ENCODE measurements at regions not wholly inside any gene's neighbourhood (a gene's known extent, or its start where the extent isn't known, plus 50 kb on each side); places are given as distances from the start of the nearest gene placed in this dataset.

- peak; percentile 96 for DNase-seq
- H3K27me3 ChIP-seq (ENCODE audit: control insufficient read depth, insufficient read depth, low read length) = no peaks in the 10 kb centered on the region
- H3K36me3 ChIP-seq (ENCODE audit: control insufficient read depth, insufficient read depth, low read length) = no peaks in the 10 kb centered on the region
- H3K4me3 ChIP-seq (ENCODE audit: low read length) = no peak overlapping the region
- WGBS (ENCODE audit: insufficient coverage) = 60% methylated on average over 1 of the region's 7 CpGs
- H3K4me1 ChIP-seq (ENCODE audit: control insufficient read depth, insufficient read depth, low read length) = peaks cover 11% of the 10 kb centered on the region
- no peaks in the 10 kb centered on the region for H3K9me3 ChIP-seq (replicated peaks; ENCODE audit: control insufficient read depth, low read depth, low read length)
- H3K27ac ChIP-seq (ENCODE audit: low read length) = no peak overlapping the region
These were observed 280.5 kb upstream of the CAMK1G start for GRCh38 chr1:209302779-209303568.

- H3K4me3 ChIP-seq (ENCODE audit: low read length) = no peak overlapping the region
- WGBS (ENCODE audit: insufficient coverage) = 75% methylated on average over 2 of the region's 3 CpGs
- no peaks in the 10 kb centered on the region for H3K27me3 ChIP-seq (ENCODE audit: control insufficient read depth, insufficient read depth, low read length)
- peaks cover 11% of the 10 kb centered on the region for H3K4me1 ChIP-seq (ENCODE audit: control insufficient read depth, insufficient read depth, low read length)
- H3K9me3 ChIP-seq (replicated peaks; ENCODE audit: control insufficient read depth, low read depth, low read length) = no peaks in the 10 kb centered on the region
- H3K27ac ChIP-seq (ENCODE audit: low read length) = no peak overlapping the region
- no peaks in the 10 kb centered on the region for H3K36me3 ChIP-seq (ENCODE audit: control insufficient read depth, insufficient read depth, low read length)
- no peak for DNase-seq
These were observed 279.3 kb upstream of the CAMK1G start for GRCh38 chr1:209304166-209304565.

- H3K36me3 ChIP-seq (ENCODE audit: control insufficient read depth, insufficient read depth, low read length) = no peaks in the 10 kb centered on the region
- peaks cover 11% of the 10 kb centered on the region for H3K4me1 ChIP-seq (ENCODE audit: control insufficient read depth, insufficient read depth, low read length)
- H3K27me3 ChIP-seq (ENCODE audit: control insufficient read depth, insufficient read depth, low read length) = no peaks in the 10 kb centered on the region
These were observed 278.1 kb upstream of the CAMK1G start for GRCh38 chr1:209305221-209305954.

GRCh38 chr1:209307846-209308245 lies 275.7 kb upstream of the CAMK1G start:
- Histone ChIP-seq H3K36me3 (ENCODE audit: control insufficient read depth, insufficient read depth, low read length) (no peaks in the 10 kb centered on the region), H3K27ac (ENCODE audit: low read length) (no peak overlapping the region), H3K27me3 (ENCODE audit: control insufficient read depth, insufficient read depth, low read length) (no peaks in the 10 kb centered on the region), H3K9me3 (replicated peaks; ENCODE audit: control insufficient read depth, low read depth, low read length) (no peaks in the 10 kb centered on the region), H3K4me1 (ENCODE audit: control insufficient read depth, insufficient read depth, low read length) (peaks cover 6% of the 10 kb centered on the region), H3K4me3 (ENCODE audit: low read length) (no peak overlapping the region)
- DNase-seq = no peak
- WGBS (ENCODE audit: insufficient coverage) = 39% methylated on average over 2 of the region's 2 CpGs

More at GRCh38 chr1:209305221-209305954, 278.1 kb upstream of the CAMK1G start:
- H3K4me3 ChIP-seq (ENCODE audit: low read length) = no peak overlapping the region
- WGBS (ENCODE audit: insufficient coverage) = 95% methylated on average over 2 of the region's 4 CpGs
- no peak for DNase-seq
- no peak overlapping the region for H3K27ac ChIP-seq (ENCODE audit: low read length)
- H3K9me3 ChIP-seq (replicated peaks; ENCODE audit: control insufficient read depth, low read depth, low read length) = no peaks in the 10 kb centered on the region

GRCh38 chr1:209309198-209309597 lies 274.3 kb upstream of the CAMK1G start:
- H3K36me3 ChIP-seq (ENCODE audit: control insufficient read depth, insufficient read depth, low read length) = no peaks in the 10 kb centered on the region
- peaks cover 1% of the 10 kb centered on the region for H3K4me1 ChIP-seq (ENCODE audit: control insufficient read depth, insufficient read depth, low read length)
- DNase-seq = no peak
- no peak overlapping the region for H3K4me3 ChIP-seq (ENCODE audit: low read length)
- no peaks in the 10 kb centered on the region for H3K27me3 ChIP-seq (ENCODE audit: control insufficient read depth, insufficient read depth, low read length)
- H3K9me3 ChIP-seq (replicated peaks; ENCODE audit: control insufficient read depth, low read depth, low read length) = no peaks in the 10 kb centered on the region
- WGBS (ENCODE audit: insufficient coverage) = 25% methylated on average over 1 of the region's 2 CpGs
- H3K27ac ChIP-seq (ENCODE audit: low read length) = no peak overlapping the region

GRCh38 chr1:209311770-209312169 lies 271.7 kb upstream of the CAMK1G start:
- H3K36me3 ChIP-seq (ENCODE audit: control insufficient read depth, insufficient read depth, low read length) = no peaks in the 10 kb centered on the region

GRCh38 chr1:209316929-209317328 lies 266.6 kb upstream of the CAMK1G start:
- Histone ChIP-seq H3K27me3 (ENCODE audit: control insufficient read depth, insufficient read depth, low read length) (no peaks in the 10 kb centered on the region), H3K36me3 (ENCODE audit: control insufficient read depth, insufficient read depth, low read length) (no peaks in the 10 kb centered on the region), H3K4me1 (ENCODE audit: control insufficient read depth, insufficient read depth, low read length) (no peaks in the 10 kb centered on the region), H3K4me3 (ENCODE audit: low read length) (no peak overlapping the region), H3K9me3 (replicated peaks; ENCODE audit: control insufficient read depth, low read depth, low read length) (no peaks in the 10 kb centered on the region), H3K27ac (ENCODE audit: low read length) (no peak overlapping the region)
- DNase-seq = no peak

More at GRCh38 chr1:209311770-209312169, 271.7 kb upstream of the CAMK1G start:
- Histone ChIP-seq H3K4me1 (ENCODE audit: control insufficient read depth, insufficient read depth, low read length) (no peaks in the 10 kb centered on the region), H3K27ac (ENCODE audit: low read length) (no peak overlapping the region), H3K27me3 (ENCODE audit: control insufficient read depth, insufficient read depth, low read length) (no peaks in the 10 kb centered on the region), H3K4me3 (ENCODE audit: low read length) (no peak overlapping the region), H3K9me3 (replicated peaks; ENCODE audit: control insufficient read depth, low read depth, low read length) (no peaks in the 10 kb centered on the region)
- no CpG with 5 or more reads among the region's 3 CpGs for WGBS (ENCODE audit: insufficient coverage)
- DNase-seq = no peak

GRCh38 chr1:209318181-209319056 lies 265.1 kb upstream of the CAMK1G start:
- WGBS (ENCODE audit: insufficient coverage) = 100% methylated on average over 1 of the region's 7 CpGs
- no peak for DNase-seq
- H3K27ac ChIP-seq (ENCODE audit: low read length) = no peak overlapping the region

GRCh38 chr1:209319057-209319432 lies 264.5 kb upstream of the CAMK1G start:
- H3K9me3 ChIP-seq (replicated peaks; ENCODE audit: control insufficient read depth, low read depth, low read length) = no peaks in the 10 kb centered on the region
- H3K27ac ChIP-seq (ENCODE audit: low read length) = no peak overlapping the region
- no peaks in the 10 kb centered on the region for H3K4me1 ChIP-seq (ENCODE audit: control insufficient read depth, insufficient read depth, low read length)
- 73% methylated on average over 1 of the region's 3 CpGs for WGBS (ENCODE audit: insufficient coverage)
- no peaks in the 10 kb centered on the region for H3K36me3 ChIP-seq (ENCODE audit: control insufficient read depth, insufficient read depth, low read length)
- no peak for DNase-seq
- H3K27me3 ChIP-seq (ENCODE audit: control insufficient read depth, insufficient read depth, low read length) = no peaks in the 10 kb centered on the region
- no peak overlapping the region for H3K4me3 ChIP-seq (ENCODE audit: low read length)

More at GRCh38 chr1:209318181-209319056, 265.1 kb upstream of the CAMK1G start:
- H3K4me1 ChIP-seq (ENCODE audit: control insufficient read depth, insufficient read depth, low read length) = no peaks in the 10 kb centered on the region
- H3K36me3 ChIP-seq (ENCODE audit: control insufficient read depth, insufficient read depth, low read length) = no peaks in the 10 kb centered on the region
- H3K27me3 ChIP-seq (ENCODE audit: control insufficient read depth, insufficient read depth, low read length) = no peaks in the 10 kb centered on the region
- H3K4me3 ChIP-seq (ENCODE audit: low read length) = no peak overlapping the region
- H3K9me3 ChIP-seq (replicated peaks; ENCODE audit: control insufficient read depth, low read depth, low read length) = no peaks in the 10 kb centered on the region

- Histone ChIP-seq H3K27ac (ENCODE audit: low read length) (no peak overlapping the region), H3K36me3 (ENCODE audit: control insufficient read depth, insufficient read depth, low read length) (no peaks in the 10 kb centered on the region), H3K4me1 (ENCODE audit: control insufficient read depth, insufficient read depth, low read length) (no peaks in the 10 kb centered on the region), H3K4me3 (ENCODE audit: low read length) (no peak overlapping the region), H3K27me3 (ENCODE audit: control insufficient read depth, insufficient read depth, low read length) (no peaks in the 10 kb centered on the region), H3K9me3 (replicated peaks; ENCODE audit: control insufficient read depth, low read depth, low read length) (no peaks in the 10 kb centered on the region)
- WGBS (ENCODE audit: insufficient coverage) = no CpG with 5 or more reads among the region's 3 CpGs
- DNase-seq = no peak
These were observed 264.0 kb upstream of the CAMK1G start for GRCh38 chr1:209319549-209319948.
